DMS153 treated with DMSO at 0.1 percent for 48 hours (cell line): ENCODE measurements at regions not wholly inside any gene's neighbourhood (a gene's known extent, or its start where the extent isn't known, plus 50 kb on each side); places are given as distances from the start of the nearest gene placed in this dataset.
"Not testable (repeated sequence)": the region's sequence is repeated elsewhere in the genome, so short reads cannot be mapped to it uniquely, and the experiment has no call there.

Source experiments
- DNase-seq: peaks from one replicate; lab custom pipeline; 2025; ENCODE audit not compliant: unreplicated experiment; lab: John Stamatoyannopoulos, UW

GRCh38 chr1:178639326-178639725 lies 85.7 kb upstream of the RALGPS2 start:
- DNase-seq: no peak

DNA sequence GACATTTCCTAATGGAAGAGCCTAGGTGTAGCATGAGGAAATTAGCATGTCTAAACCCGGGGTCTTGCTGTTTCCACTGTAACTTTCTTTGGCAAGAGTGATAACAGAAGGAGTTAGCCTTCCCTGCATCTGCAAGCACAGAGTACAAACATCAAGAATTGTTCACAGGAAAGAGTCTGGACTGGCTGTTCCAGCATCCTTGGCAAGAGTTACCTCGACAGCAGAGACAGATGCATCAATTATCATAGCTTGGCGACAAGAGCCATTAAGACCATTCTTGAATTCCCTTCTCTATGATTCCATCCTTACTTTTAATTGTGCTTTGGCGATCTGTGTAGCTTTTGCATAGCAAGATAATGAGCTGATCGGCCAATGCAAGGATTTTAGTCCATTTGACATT lies 82.8 kb upstream of the RALGPS2 start:
- no peak for DNase-seq

- no peak for DNase-seq
These were observed 81.7 kb upstream of the RALGPS2 start for GRCh38 chr1:178643349-178643748.

DNA sequence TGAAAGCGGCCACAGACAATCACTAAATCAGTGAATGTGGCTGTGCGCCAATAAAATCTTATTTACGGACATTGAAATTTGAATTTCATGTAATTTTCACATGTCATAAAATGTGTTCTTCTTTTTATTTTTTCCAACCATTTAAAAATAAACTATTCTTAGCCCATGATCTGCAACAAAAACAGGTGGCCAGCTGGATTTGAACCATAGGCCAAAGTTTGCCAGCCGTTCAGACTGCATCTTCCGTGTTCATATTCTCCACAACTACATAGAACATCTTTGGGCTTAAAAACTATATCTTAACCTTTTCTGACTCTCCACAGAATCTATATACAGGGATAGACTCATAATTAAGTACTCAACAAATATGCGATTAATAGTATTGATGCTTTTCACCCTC lies 81.2 kb upstream of the RALGPS2 start:
- no peak for DNase-seq

DNA sequence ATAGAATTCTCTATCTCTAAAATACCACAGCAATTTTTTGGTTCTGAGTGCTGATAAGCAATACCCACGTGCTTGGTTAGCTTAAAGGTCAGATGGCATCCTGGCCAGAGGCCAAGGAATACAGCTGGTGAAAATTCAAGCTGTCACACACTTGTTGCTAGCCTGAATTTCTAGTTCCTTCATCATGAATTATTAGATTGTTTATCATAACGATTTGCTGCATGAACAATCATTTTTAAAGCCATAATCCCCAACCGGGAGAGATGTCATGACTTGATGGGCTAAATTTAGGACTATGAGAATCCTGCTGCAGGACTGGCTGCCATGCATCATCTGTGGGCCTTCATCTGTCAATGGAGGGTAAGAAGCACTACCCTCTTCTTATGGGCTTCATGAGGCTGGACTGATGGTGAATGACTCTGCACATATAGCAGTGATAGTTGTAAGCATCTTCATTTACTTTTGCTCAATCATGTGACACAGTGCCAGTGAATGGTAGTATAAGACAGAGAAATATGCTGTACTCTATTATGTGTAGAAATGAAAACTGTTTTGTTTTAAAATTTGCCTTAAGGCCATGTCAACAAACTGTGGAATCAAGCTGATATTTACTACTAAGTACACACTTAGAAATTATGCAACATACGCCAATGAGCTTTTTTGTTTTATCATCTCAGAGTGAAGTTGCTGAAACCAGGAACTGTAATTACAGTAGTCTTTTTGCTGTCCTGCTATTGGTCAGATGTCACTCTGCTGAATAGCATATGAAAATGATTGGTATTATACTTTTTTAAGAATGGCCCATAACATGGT lies 80.5 kb upstream of the RALGPS2 start:
- DNase-seq: no peak

DNA sequence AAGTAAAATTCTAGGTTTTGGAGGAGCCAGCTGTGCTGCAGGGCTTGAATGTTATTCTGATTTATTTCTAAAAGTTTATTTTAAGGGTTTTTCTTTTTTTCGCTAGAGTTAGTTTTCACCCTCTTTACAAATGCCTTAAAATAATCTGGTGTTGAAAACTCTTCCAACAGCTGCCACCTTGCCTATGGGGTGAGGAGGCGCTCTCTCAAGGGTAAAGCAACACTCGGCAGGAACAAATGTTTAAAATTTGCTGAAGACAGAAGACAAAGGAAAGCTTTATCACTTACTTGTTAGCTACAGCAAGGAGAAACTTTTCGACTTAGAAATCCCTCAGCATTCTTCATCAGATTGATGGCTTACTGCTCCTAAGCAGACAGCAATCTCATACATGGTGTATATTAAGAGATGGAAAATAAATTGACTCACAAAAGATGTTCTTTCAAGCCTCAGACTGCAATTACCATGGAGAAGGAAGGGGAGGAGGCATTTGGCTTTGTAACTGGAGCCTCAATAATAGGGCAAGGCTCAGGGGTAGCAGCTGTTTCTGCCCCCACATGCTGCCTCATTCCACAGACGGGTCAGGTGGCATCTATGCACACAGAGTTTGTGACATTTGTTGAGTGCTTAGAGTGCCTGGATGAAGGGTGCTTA lies 79.8 kb upstream of the RALGPS2 start:
- DNase-seq: no peak

DNA sequence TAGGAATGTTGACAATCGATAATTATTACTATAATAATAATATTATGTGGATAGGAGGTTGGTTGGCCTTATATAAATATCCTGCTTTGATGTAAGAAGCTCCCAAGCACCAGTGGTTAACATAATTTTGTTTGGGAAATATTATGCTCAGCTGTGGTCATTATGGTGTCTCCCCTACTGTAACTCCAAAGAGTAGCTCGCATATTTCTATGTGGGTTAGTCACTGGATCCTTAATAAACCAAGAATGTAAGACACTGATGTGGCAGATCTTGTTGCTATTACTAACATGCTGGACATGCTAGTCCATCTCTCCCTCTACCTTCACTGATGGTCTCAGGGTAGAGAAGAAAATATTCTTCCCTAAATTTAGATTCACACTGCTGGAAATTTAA lies 79.2 kb upstream of the RALGPS2 start:
- no peak for DNase-seq

DNA sequence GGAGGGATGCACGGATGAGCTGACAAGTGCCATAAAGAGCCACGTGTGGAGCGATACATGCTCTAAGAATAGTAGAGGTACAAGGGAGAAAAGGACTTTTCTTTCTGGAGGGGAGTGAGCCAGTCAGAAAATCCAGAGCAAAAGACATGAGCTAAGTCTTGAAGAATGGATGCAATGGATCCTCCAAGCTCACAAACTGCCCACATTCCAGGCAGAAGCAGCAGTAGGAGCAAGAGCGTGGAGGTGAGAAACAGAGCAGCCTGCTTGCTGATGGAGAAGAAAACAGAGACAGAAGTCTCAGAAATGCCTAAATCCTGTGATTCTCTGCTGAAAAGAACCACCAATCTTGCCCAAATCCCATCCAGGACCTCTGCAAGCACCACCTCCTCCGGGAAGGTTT lies 78.2 kb upstream of the RALGPS2 start:
- DNase-seq: no peak

DNA sequence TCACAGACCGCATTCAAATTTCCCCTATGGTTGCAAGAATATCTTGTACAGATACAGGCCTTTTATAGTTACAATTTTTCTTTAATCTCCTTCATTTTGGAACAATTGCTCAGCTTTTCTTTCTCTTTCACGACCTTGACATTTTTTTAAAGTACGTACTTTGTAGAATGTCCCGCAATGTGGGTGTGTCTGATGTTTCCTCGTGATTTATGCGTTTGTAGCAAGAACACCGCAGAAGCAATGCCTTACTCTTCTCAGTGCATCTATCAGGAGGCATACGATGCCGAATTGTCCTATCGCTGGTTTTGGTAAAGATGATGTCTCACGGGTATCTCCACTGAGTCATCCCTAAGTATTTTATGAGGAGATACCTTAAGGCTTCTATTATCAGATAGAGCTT lies 76.9 kb upstream of the RALGPS2 start:
- no peak for DNase-seq

- DNase-seq: no peak
These were observed 75.3 kb upstream of the RALGPS2 start for GRCh38 chr1:178649582-178650350.

DNA sequence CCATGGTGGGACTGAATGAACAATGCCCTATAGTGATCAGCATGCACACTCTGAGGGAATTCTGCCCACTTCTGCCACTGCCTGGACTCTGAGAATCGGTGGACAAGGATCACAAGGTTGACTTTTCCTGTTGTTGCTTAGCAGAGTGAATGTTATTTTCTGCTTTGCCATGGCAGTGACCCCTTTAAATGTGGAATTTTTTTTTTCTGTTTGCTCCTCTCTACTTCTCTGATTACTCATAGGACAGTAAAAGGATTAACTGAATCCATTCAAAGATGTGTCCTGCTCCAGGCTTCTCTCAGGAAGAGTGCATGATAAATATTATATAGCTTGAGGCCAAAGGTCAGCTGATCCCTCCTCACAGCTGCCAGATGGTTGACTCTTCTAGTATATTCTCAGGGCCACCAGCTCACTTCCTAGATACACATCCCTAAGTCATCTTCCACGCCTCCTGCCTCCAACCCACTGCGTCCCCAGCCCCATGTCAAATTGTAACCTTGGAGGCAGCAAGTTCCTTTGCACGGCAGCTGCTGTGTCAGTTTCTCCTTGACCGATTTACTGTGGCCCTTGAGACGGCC lies 74.0 kb upstream of the RALGPS2 start:
- DNase-seq: no peak

DNA sequence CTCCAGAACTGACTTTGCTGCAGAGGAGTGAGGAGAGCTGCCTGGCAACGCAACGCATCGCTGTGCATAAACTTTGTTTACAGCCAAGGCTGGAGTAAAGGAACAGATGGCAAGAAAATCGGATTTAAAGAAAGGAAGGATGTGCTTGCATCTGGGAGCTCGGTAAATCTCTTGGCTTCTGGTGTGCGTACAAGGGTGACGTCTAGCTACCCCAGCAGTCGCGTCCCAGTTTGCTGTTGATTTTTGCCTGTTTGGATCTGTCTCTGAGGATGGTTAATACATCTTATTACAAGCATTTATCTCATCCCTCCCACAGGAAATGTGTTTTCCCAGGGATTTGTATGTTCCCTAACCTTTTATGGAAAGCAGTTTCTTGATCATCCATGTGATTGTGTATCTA lies 73.3 kb upstream of the RALGPS2 start:
- no peak for DNase-seq

- no peak for DNase-seq
These were observed 72.2 kb upstream of the RALGPS2 start for GRCh38 chr1:178652506-178653490.

GRCh38 chr1:178659789-178660208 lies 65.2 kb upstream of the RALGPS2 start:
- no peak for DNase-seq

DNA sequence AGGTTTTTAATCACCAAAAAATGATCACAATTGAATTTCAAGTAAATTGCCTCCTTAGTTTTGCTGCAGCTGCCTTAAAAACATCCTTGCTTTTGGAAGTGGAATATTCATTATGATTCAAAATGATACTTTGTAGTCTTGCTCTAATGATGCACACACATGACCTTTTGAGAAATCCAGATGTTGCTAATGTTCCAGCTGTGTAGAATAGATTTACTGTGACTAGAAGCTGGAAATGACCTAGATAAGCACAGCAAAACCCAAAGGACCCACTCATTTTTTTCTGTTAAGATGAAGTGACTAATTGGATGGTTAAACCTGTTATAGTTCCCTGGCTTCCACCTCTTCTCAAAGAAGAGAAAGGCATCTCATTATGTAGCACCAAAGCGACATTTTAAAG lies 64.6 kb upstream of the RALGPS2 start:
- no peak for DNase-seq

GRCh38 chr1:178664278-178664677 lies 60.8 kb upstream of the RALGPS2 start:
- DNase-seq: no peak

DNA sequence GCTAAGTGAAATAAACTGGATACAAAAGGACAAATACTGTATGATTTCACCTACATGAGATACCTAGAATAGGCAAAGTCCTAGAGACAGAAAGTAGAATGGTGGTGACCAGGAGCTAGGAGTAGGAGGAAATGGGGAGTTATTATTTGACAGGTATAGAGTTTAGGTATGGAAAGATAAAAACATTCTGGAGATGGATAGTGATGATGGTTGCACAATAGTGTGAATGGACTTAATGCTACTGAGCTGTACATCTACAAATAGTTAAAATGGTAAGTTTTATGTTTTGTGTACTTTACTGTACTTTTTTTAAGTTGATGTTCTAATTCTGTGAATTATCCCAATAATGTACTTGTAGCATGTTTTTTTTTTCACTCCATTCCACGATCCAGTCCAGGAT lies 59.5 kb upstream of the RALGPS2 start:
- no peak for DNase-seq

DNA sequence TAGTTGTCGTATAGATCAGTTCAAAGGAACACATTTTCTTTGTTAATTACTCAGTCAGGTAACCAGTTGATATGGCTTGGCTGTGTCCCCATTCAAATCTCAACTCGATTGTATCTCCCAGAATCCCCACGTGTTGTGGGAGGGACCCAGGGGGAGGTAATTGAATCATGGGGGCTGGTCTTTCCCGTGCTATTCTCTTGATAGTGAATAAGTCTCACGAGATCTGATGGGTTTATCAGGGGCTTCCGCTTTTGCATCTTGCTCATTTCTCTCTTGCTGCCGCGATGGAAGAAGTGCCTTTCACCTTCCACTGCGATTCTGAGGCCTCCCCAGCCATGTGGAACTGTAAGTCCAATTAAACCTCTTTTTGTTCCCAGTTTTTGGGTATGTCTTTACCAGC lies 58.2 kb upstream of the RALGPS2 start:
- not testable (repeated sequence) for DNase-seq

DNA sequence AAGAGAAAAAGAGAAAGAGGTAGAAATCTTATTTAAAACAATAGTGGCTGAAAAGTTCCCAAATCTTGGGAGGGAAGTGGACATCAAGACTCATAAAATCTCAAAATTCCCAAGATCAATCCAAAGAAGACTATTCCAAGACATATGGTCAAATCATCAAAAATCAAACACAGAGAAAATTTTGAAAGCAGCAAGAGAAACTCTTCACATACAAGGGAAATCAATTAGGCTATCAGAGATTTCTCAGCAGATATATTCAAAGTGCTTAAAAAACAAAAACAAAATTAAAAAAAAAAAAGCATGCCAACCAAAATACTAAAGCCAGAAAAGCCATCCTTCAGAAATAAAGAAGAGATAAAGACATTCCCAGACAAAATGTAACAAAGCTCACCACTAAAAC lies 52.6 kb upstream of the RALGPS2 start:
- DNase-seq: no peak

DNA sequence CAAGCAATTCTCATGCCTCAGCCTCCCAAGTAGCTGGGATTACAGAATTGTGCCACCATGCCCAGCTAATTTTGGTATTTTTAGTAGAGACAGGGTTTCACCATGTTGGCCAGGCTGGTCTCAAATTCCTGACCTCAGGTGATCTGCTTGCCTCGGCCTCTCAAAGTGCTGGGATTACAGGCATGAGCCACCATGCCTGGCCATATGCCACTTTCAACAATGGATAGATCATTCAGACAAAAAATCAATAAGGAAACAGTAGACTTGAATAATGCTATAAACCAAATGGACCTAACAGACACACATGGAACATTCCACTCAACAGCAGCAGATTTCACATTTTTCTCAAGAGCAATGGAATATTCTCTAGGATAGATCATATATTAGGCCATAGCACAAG lies 50.5 kb upstream of the RALGPS2 start:
- DNase-seq: not testable (repeated sequence)
